NCI-H226 (cell line): ENCODE measurements at regions not wholly inside any gene's neighbourhood (a gene's known extent, or its start where the extent isn't known, plus 50 kb on each side); places are given as distances from the start of the nearest gene placed in this dataset.

Experiments used
- DNase-seq: peaks from one replicate; pipeline ENCODE4 v3.0.0-alpha.2; 2015

DNA sequence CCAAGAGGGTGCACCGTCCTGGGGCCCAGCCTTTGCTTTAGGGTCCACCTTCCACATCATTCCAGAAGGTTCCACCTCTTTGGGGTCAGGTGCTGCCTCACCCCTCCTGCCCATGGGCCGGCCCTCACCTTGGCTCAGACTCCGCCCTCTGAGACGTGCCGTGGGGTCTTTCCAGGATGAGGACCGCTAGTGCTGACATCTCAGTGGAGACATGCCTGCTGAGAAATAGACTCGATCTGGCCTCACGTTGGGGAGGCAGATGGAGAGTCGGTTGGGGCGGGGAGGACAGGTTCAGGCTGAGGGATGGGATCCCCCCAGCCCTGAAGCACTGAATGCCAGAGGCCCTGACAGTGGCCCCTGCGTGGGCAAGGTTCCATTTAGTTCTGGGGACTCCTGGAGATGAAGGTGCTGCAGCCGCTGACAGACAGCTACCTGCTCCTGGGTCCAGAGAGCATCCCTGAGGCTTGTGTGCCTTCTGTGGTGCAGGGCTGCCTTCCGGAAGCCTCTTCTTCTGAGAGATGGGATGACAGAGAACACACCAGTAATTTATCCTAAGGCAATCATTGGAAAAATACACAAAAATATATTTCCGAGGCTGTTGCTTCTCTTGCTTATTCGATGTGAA is 185.3 kb downstream of the KIF26A start:
- no peak for DNase-seq

DNA sequence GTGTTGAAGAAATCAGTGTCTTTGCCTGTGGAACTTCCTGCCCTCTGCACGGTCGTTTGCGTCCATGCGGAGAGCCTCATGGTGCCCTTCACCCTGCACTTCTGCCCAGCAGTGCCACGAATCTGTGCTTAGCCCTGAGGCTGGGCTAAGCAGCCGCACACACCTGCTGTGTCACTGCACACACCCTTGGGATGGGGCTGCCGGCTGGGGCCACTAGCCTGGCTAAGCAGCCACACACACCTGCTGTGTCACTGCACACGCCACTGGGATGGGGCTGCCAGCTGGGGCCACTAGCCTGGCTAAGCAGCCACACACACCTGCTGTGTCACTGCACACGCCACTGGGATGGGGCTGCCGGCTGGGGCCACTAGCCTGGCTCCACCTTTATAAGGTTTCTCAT is 188.5 kb downstream of the KIF26A start:
- no peak for DNase-seq

DNA sequence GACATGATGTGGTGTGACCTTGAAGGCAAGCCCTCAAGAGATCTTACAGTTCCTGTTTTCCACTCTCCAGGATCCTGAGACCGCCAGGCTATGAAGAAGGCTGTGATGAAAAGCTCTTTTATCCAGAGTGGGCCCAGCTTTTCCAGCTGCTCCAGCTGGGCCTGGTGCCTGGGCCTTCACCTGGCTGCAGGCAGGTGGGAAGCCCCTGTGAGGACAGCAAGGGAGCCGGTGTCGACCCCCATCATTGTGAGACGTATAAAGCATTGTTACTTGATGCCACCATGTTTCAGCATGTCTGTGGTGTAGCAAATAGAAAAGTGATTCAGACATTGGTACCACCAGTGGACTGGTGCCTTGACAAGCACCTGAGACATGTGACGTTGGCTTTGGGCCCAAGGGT is 190.2 kb downstream of the KIF26A start:
- DNase-seq, result no peak

DNA sequence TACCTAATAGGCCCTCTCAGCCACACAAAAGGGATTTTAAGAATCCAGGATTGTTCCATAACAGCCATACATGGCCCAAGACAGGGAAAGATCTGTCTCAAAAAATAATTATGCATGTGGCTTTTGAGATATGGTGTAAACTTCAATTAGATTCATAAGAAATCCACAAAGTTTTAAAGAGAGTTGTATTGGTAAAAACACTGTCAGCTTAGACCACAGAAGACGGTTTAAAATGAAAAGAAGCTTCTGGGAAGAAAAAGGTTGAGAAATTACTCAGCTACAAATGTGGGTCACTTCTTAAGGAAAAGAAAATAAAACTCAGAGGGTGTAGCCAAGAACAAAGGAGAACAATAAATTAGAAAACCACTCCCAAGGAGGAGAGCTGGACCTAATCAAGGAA is 191.4 kb downstream of the KIF26A start:
- no peak for DNase-seq

DNA sequence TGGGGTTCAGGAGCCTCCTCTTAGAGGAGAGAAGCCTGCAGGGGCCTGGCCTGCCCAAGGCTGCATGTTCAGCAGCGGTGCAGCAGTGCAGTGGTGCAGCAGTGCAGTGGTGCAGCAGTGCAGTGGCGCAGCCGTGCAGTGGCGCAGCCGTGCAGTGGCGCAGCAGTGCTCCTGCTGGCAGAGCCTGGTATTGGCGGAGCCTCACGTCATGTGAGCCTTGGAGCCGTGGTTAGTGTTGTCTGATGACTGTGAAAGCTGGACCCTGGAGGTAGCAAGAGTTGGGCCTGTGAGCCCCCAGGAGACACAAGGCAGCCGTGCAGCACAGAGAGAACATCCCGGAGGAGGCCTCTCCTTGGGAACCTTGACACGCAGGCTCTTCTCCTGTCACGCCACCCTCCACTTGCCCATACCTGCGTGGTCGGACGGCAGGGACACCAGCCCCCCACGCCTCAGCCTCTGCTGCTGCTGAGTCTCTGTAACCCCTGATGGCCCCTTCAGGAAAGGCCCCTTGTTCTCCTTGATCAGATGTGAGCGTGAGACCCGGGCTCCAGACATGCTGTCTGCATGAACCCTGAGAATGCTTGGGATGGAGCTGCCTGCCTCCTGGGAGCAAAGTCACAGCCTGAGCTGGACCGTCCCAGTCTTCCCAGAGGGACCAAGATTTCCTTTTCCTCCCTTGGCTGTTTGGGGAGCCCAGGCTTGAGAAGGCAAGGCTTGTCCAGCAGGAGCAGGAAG is 193.7 kb downstream of the KIF26A start:
- no peak for DNase-seq

DNA sequence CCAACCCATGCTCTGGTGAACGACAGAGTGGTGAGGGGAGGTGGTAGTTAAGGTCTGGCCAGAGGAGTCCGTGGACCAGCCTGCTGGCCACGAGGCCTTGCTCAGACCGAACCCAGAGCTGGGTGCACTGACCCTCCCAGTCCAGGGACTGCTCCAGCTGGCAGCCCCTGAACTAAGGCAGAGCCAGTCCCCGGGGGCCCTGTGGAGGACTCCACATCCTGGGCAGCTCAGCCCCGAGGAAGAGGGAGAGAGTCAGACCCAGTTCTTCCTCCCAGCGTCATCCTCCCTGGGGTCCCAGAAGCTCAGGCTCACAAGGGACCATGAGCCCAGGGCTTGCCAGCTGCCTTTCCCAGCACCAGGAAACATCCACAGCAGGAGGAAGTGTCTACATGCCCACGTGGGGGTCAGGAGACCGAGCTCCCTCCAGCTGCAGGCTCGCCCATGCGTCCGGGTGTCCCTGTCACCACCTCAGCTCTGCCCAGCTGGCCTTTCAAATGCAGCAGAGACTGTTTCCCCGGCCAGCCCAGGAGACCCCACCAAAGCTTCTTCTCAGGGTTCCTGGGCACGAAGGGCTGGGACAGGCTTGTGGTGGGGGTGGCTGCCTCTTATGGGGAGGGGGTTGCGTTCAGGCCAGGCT is 194.4 kb downstream of the KIF26A start:
- no peak for DNase-seq

DNA sequence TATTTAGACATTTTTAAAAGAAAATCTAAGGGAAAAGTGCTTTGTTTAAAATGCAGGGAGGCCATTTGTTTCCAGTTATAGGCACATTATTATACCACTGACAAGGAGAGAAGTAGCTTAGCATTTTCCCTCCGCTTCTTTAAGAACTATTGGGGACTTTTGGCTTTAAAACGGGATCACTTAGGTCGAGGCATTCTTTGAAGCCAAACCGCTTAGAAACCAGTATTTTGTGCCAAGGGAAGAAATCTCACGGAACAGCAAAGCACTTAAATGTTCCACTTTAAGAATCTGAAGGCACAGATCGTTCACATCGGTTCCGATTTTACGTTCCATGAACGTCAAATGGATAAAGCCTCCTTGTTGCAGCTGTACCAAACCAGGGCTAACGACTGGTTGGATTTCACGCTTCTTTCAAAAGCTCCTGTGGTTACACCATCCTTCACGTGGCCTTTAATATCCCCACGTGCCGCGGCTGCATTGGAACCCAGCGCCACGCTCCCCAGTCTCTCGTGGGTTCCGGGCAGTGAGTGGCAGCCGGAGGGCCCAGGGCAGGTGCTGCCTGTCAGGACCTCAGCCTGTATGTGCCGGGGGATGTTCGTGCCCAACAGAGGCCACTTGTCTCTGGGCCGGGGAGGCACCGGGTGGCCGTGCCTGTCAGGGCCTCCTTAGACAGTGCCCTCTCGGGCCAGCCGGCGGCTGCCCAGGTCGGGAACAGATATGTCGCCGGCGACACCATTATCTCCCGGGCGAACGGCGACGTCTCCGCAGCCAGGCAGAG is 195.4 kb downstream of the KIF26A start:
- DNase-seq, result no peak

DNA sequence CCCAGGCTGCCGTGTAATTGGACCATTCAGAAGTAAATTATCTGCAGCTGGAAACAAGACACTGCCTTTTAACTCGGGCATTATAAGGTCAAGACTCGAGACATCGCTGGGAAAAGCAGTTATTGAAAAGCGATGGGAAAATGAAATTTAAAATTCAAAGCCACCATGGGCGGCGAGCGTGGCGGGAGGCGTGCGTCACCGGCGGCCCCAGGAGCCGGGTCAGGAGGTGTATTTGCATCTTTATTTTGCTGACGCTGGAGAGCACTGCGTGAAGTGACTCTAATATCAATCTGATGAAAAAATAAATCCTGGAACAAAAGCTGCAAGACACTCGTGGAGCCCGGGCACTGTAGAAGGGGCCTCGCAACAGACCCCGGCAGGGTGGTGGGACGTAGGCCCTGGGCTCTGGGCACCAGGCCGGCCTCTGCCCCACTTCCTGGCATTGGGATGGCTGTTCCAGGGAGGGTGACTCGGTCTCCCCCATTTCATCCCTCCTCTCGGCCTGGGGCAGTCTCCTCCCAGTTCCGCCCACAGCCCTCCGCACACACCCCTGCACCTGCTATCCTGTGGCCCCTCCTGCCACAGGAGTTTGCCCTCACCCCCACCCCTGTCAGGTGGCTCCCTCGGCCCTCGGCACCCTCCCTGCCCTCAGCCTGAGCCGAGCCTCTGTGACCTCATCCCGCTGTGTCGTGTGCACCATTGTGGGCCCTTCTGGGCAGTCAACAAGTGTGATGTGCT is 196.2 kb downstream of the KIF26A start:
- DNase-seq, result no peak

DNA sequence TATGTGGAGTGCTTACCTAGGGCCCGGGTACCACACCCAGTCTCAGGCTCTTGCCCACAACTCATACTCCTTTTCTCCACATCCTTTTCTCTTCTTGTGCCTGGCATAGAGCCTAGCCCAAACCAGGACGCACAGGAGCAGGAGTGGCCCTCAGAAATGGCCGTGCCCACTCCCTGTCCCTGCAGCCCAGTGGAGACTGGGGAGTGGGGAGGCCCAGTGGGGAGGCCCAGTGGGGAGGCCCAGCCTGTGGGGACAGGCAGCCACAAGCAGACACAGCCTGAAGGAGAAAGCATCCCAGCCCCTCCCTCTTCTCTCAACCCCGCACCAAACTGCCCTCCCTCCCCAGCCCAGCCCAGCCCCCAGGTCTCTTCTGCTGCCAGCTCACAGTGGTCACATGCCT is 196.8 kb downstream of the KIF26A start:
- no peak for DNase-seq

DNA sequence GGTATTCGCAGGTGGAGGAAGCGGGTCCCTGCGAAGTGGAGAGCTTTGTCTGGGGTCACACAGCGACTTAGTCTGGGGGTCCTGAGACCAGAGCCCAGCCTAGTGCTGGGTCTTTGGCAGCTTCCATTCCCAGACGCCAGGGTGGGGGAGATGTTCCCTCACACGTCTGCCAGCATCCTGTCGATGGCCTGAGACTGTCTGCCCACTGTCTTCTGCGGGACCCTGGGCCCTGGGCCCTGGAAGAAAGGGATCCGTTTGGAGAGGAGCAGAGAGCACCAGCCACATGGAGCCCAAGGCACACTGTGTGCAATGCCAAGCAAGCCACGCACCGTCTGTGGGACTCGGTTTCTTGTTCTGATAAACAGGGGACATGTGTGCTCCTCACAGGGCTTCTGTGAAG is 197.2 kb downstream of the KIF26A start:
- no peak for DNase-seq

DNA sequence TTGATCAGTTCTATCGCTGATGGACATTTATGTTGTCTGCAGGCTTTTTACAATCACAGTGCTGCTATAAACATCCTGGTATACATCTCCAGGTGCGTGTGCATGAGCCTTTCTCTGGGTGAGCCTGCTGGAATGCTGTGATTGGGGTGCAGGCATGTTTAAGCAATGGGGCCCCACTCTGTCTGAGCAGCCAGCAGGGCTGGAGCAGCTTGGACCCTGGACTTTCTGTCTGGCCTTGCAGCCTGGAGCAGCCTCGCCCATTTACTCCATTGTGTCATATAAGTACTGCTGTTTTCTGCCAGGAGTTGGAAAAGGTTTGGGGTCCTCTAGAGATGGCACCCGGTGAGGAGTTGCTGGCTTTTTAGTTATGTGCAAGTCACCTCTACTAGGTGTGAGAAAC is 199.0 kb downstream of the KIF26A start:
- DNase-seq, result no peak

DNA sequence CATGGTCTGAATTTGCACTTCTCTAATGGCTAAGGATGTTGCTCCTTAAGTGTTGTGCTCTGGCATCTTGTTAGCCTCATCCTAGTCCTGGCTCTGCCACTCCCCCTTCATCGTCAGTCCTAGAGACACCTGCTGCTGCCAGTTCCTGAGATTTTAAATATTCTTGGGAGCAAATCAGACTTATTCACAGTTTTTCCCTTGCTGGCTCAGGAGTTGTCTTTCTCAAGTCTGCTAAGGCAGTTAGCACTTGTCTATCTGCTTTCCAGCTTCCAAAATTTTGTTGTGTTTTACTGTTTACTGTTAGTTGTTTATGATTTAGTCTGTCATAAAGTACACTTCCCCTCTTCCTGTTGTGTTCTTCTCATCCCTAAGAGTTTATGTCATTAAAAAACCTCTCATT is 201.0 kb downstream of the KIF26A start:
- DNase-seq, result no peak

DNA sequence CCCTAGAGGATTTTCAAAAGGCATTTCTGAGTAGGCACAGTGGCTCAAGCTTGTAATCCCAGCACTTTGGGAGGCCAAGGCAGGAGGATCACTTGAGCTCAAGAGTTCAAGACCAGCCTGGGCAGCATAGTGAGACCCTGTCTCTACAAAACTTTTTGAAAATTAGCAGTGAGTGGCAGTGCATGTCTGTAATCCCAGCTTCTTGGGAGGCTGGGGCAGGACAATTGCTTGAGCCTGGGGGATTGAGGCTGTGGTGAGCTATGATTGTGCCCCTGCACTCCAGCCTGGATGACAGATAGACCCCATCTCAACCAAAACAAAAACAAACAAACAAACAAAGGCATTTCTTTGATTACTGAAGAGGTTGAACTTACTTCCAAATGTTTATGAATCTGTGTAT is 201.4 kb downstream of the KIF26A start:
- DNase-seq, result no peak

DNA sequence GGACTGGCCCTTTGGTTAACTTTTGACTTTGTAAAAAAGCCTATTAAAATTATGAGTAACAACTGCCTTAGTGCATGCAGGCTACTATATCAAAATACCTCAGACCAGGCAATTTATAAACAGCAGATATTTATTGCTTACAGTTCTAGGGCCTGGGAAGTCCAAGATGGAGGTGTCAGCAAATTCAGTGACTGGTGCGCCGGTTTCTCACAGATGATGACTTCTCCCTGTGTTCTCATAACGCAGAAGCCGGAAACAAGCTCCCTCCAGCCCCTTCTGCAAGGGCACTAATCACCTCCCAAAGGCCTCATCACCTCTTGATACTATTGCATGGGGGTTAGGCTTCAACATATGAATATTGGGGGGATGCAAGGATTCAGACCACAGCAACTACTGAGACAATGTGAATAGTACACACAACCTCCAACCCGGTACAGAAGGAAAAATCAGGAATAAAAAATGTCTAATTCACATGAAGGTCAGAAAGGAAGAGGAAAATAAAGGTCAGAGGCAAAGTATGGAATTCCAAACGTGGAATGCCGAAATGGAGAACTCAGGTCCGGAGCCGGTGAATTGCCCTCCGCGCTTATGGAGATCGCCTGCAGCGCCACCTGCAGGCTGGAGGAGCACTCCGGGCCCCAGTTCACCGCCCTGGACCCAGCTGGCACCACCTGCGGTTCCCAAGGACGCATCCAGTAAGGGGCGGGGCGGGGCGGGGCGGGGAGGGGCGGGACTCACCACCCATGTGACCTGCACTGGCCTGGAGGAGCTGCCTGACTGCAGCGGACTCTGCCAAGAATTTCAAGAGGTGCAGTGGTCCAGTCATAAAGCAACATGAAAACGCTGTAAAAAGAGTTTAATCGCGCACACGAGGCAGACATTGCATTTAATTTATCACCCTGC is 203.4 kb downstream of the KIF26A start:
- DNase-seq, result peak; percentile 60

DNA sequence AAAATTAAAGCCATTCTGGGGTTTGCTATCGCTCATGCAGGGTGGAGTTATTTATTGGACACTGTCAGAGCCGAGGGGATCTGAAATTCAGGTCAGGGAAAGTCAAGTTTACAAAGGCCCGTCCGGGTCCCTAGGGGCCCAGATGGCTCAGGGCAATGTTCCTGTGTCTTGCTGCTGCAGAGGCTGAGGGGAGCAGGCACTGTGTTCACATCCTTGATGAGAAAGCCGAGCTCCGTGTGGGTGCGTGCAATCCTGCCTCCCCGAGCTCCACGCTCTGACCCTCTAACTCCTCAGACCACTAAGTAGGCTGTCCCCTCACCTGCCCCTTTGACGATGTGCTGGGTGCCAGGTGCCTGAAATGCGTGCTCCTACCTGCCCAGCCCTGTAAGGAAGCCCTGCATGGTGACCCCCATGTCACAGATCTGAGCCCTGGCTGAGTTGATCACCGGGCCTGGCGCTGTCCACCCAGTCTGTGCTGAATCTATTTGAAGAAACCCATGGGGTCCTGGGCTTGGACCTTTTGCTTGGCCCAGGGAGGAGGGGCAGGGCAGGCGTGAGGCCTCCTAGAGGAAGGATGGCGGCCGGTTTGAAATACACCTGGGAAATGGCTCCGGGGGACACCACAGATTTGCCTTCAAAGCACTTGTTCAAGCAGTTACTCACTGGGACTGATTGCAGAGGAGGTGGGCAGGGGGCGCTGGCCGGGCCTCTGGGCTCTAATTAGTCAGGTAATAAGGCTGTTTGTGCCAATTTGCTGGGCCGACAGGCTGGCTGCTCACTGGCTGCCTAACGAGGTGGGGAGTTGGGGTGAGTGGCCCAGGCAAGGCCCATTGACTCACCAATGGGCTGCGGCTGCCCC is 204.3 kb downstream of the KIF26A start:
- DNase-seq, result no peak

DNA sequence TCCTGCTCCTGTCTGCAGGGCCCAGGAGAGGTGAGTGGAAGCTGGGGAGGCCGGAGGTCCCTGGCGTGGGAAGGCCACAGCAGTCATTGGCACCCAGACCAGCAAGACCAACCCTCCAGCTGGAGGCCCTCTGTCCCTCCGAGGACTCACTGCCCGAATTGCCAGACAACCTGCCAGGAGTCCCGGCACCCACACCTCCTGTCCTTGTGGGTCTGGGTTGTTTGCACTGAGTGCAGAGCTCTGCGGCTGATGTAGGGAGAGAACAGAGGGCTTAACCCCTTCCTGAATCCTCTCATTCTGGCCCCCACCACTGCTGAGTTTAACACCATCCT is 204.9 kb downstream of the KIF26A start:
- DNase-seq, result no peak

DNA sequence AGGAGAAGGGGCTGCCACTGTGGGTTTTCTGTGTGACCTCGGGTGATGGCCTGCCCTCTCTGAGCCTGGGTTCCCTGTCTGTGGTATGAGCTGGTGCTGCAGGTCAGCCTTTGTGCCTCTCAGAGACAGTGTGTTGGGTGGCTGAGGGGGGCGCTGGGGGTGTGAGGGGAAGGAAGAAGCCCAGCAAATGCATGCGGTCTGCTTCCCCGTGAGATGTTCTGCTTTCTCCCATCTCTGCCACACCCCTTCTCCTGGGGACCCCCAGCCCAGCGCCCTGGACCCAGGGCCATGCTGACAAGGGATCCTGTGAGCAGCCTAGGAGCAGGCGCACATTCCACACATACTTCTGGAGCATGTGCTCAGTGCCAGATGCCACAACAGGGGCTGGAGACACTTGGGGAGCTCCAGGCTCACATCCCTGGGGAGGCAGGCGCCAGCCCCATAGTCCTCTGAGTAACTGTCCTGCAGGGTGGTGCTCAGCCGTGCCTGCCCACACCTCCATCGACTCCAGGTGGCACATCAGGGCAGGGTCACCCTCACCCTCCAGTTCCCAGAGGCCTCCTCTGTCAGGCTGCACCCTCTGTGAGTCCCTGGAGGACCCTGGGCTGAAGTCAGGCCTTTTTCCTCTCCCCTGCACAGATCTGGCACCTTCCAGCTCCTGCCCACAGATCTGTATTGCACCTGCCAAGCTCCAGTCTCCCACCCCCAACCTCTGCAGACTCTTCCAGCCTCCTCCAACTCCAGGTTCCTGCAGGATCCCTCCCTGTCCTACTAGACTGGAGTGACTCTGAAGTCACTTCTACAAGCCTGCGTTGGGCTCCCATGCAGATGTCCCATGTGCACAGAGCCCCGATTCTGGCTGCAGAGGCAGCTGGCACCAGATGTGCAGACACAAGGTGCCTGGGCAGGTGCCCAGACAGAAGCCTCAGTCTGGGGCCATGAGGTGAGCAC is 205.6 kb downstream of the KIF26A start:
- no peak for DNase-seq

DNA sequence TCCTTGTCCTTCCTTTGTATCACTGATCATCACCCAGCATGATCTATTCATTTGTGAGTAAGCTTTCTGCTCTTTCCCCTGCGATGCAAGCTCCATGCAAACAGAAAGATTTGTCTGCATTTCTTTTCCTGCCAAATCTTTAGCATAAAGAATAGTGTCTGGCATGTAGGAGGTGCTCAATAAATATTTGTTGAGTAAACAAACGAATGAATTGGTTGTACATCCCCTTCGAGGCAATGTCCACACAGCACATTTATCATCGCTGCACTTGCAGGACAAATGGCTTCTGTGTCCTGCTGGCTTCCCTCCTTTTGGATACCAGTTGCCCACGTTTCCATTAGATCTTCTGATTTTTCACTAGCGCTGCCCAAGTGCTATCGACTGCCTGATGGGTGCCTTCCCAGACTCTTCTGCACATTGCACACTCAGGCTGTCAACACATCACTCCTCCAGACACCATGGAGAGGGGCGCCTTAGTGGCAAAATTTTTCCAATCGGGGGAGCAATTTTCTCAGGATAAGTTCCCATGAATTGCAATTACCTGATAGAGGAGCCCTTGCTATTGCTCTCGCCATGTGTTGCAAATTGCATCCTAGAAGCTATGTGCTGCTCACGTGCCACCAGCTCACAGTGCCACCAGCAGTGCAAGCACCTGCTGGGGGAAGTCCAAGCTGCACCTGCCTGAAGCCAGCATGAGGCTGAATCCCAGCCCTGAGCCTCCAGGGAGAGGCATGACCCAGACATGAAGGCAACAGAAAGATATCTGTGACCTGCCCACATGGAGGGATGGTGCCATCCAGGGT is 206.6 kb downstream of the KIF26A start:
- no peak for DNase-seq
